H9 (cell line): ENCODE measurements at regions not wholly inside any gene's neighbourhood (a gene's known extent, or its start where the extent isn't known, plus 50 kb on each side); places are given as distances from the start of the nearest gene placed in this dataset.

ENCODE experiments used
- DNase-seq: peaks from one replicate; pipeline ENCODE4 v3.0.0-alpha.2; 2017
- H2AFZ ChIP-seq: one replicate; pipeline ENCODE4 v1.6.1; 2013; ENCODE audit warnings: mild to moderate bottlenecking, low read length, control low read depth, moderate library complexity
- H2AK5ac ChIP-seq: 2 replicates; pipeline ENCODE4 v1.6.1; 2013; ENCODE audit warnings: low read length, control low read depth, mixed read lengths; ENCODE audit not compliant: insufficient read length
- H2BK120ac ChIP-seq: one replicate; pipeline ENCODE4 v1.6.1; 2013; ENCODE audit warnings: low read depth, mild to moderate bottlenecking, low read length, control low read depth, inconsistent platforms; ENCODE audit not compliant: poor library complexity, severe bottlenecking
- H2BK12ac ChIP-seq: 2 replicates; pipeline ENCODE4 v1.6.1; 2013; ENCODE audit warnings: low read length, control low read depth, mixed read lengths, low read depth; ENCODE audit not compliant: insufficient read length
- H2BK15ac ChIP-seq: 2 replicates; pipeline ENCODE4 v1.6.1; 2013; ENCODE audit warnings: low read depth, low read length, control low read depth
- H2BK20ac ChIP-seq: one replicate; pipeline ENCODE4 v1.6.1; 2013; ENCODE audit warnings: low read depth, mild to moderate bottlenecking, low read length, control low read depth, inconsistent platforms; ENCODE audit not compliant: poor library complexity, severe bottlenecking
- H2BK5ac ChIP-seq: 2 replicates; pipeline ENCODE4 v1.6.1; 2013; ENCODE audit warnings: low read length, control low read depth, mixed read lengths; ENCODE audit not compliant: insufficient read length
- H3K14ac ChIP-seq: 2 replicates; pipeline ENCODE4 v1.6.1; 2013; ENCODE audit warnings: low read length, control low read depth; ENCODE audit not compliant: insufficient read depth
- H3K18ac ChIP-seq: 2 replicates; pipeline ENCODE4 v1.6.1; 2013; ENCODE audit warnings: low read depth, mild to moderate bottlenecking, mixed read lengths, low read length, control low read depth; ENCODE audit not compliant: insufficient read length
- H3K23ac ChIP-seq: 2 replicates; pipeline ENCODE4 v1.6.1; 2013; ENCODE audit warnings: low read length, control low read depth, mixed read lengths, low read depth; ENCODE audit not compliant: insufficient read length
- H3K23me2 ChIP-seq: 2 replicates; pipeline ENCODE4 v1.6.1; 2013; ENCODE audit warnings: low read depth, mild to moderate bottlenecking, mixed read lengths, low read length, control low read depth; ENCODE audit not compliant: insufficient read length, poor library complexity, severe bottlenecking
- H3K27ac ChIP-seq: 2 replicates; pipeline ENCODE4 v1.5.1; 2013; ENCODE audit warnings: low read length, control low read depth, mixed read lengths, low read depth; ENCODE audit not compliant: insufficient read length
- H3K27me3 ChIP-seq: 2 replicates; pipeline ENCODE4 v1.6.1; 2013; ENCODE audit warnings: low read length, control low read depth, inconsistent platforms; ENCODE audit not compliant: insufficient read depth
- H3K4ac ChIP-seq: 2 replicates; pipeline ENCODE4 v1.6.1; 2013; ENCODE audit warnings: low read depth, mild to moderate bottlenecking, control low read depth, inconsistent platforms, low read length, moderate library complexity
- H3K4me1 ChIP-seq: 2 replicates; pipeline ENCODE4 v1.6.1; 2013; ENCODE audit warnings: low read length, control low read depth, inconsistent platforms; ENCODE audit not compliant: insufficient read depth
- H3K4me2 ChIP-seq: 2 replicates; pipeline ENCODE4 v1.6.1; 2013; ENCODE audit warnings: low read length, control low read depth, mixed read lengths; ENCODE audit not compliant: insufficient read length, insufficient read depth
- H3K56ac ChIP-seq: 2 replicates; pipeline ENCODE4 v1.6.1; 2013; ENCODE audit warnings: low read depth, mild to moderate bottlenecking, mixed read lengths, low read length, control low read depth; ENCODE audit not compliant: insufficient read length
- H3K79me1 ChIP-seq: 2 replicates; pipeline ENCODE4 v1.6.1; 2013; ENCODE audit warnings: low read depth, mild to moderate bottlenecking, moderate library complexity, low read length, control low read depth, inconsistent platforms; ENCODE audit not compliant: insufficient read depth, poor library complexity, severe bottlenecking
- H3K79me2 ChIP-seq: 2 replicates; pipeline ENCODE4 v1.6.1; 2013; ENCODE audit warnings: low read length, control low read depth, inconsistent platforms; ENCODE audit not compliant: insufficient read depth
- H3K9ac ChIP-seq: 2 replicates; pipeline ENCODE4 v1.6.1; 2013; ENCODE audit warnings: low read length, control low read depth, mixed read lengths; ENCODE audit not compliant: insufficient read length; ENCODE audit errors: extremely low read depth
- H3K9me3 ChIP-seq: one replicate; pipeline ENCODE4 v1.6.1; 2013; ENCODE audit warnings: low read depth, low read length, inconsistent platforms; ENCODE audit not compliant: control insufficient read depth
- H3T11ph ChIP-seq: one replicate; pipeline ENCODE4 v1.6.1; 2013; ENCODE audit warnings: mild to moderate bottlenecking, low read length, control low read depth, inconsistent platforms
- H4K20me1 ChIP-seq: one replicate; pipeline ENCODE4 v1.6.1; 2013; ENCODE audit not compliant: control insufficient read depth, insufficient read length, insufficient read depth
- H4K5ac ChIP-seq: 2 replicates; pipeline ENCODE4 v1.6.1; 2013; ENCODE audit warnings: low read depth, mild to moderate bottlenecking, mixed read lengths, low read length, control low read depth; ENCODE audit not compliant: insufficient read length
- H4K8ac ChIP-seq: replicated peaks from 2 replicates; pipeline ENCODE4 v1.6.1; 2013; ENCODE audit warnings: low read length, control low read depth, mixed read lengths, low read depth; ENCODE audit not compliant: insufficient read length
- H4K91ac ChIP-seq: 2 replicates; pipeline ENCODE4 v1.6.1; 2013; ENCODE audit warnings: low read depth, mild to moderate bottlenecking, moderate library complexity, mixed read lengths, low read length, control low read depth; ENCODE audit not compliant: insufficient read length
- H3K27ac Mint-ChIP-seq, 3 experiments: 2 replicates in 2 of 3; 3 replicates in 1 of 3; pipeline ENCODE4 v1.8.0; 2020 to 2021; ENCODE audit warnings: mixed read lengths in 3 of 3, mild to moderate bottlenecking in 1 of 3, moderate library complexity in 1 of 3
- H3K27me3 Mint-ChIP-seq: 2 replicates; pipeline ENCODE4 v1.8.0; 2021; ENCODE audit warnings: low read depth, mild to moderate bottlenecking, moderate library complexity, mixed read lengths
- H3K36me3 Mint-ChIP-seq, 3 experiments: 2 replicates in 2 of 3; 3 replicates in 1 of 3; pipeline ENCODE4 v1.8.0; 2020 to 2021; ENCODE audit warnings: low read depth in 3 of 3, mixed read lengths in 3 of 3; ENCODE audit not compliant: insufficient read depth in 1 of 3
- H3K4me1 Mint-ChIP-seq, 2 experiments: 2 replicates each; pipeline ENCODE4 v1.8.0; 2020; ENCODE audit warnings: mixed read lengths in 2 of 2
- H3K4me3 Mint-ChIP-seq, 2 experiments: 2 replicates in 1 of 2; 3 replicates in 1 of 2; pipeline ENCODE4 v1.8.0; 2020 to 2021; ENCODE audit warnings: mild to moderate bottlenecking in 2 of 2, mixed read lengths in 2 of 2, moderate library complexity in 1 of 2
- H3K9me3 Mint-ChIP-seq, 2 experiments: 2 replicates in 1 of 2; 3 replicates in 1 of 2; pipeline ENCODE4 v1.8.0; 2020; ENCODE audit warnings: mild to moderate bottlenecking in 2 of 2, mixed read lengths in 2 of 2, moderate library complexity in 1 of 2
- TF ChIP-seq, protein P1 (sequence below): fragments of 200-600 bp; sonication (generic); conservative IDR thresholded peaks from 3 replicates; pipeline ENCODE4 v1.8.0; 2021; ENCODE audit warnings: antibody characterized with exemption, mild to moderate bottlenecking

GRCh38 chr4:123659262-123659661 lies 262.7 kb downstream of the SPRY1 start:
- H3K4me3 Mint-ChIP-seq, result no peak overlapping the region
- Histone ChIP-seq H2BK120ac (no peak overlapping the region), H2AK5ac (no peak overlapping the region), H4K8ac (no peak overlapping the region), H3T11ph (no peak overlapping the region), H3K56ac (no peak overlapping the region), H3K23ac (no peak overlapping the region), H4K20me1 (no peaks in the 10 kb centered on the region), H2BK5ac (no peak overlapping the region), H3K18ac (no peak overlapping the region), H4K5ac (no peak overlapping the region), H3K4me2 (no peak overlapping the region), H4K91ac (no peak overlapping the region), H2BK12ac (no peak overlapping the region), H3K9me3 (peaks cover 7% of the 10 kb centered on the region), H2BK15ac (no peak overlapping the region), H2AFZ (no peak overlapping the region), H3K4ac (no peak overlapping the region), H3K27me3 (no peaks in the 10 kb centered on the region), H3K23me2 (no peaks in the 10 kb centered on the region), H3K14ac (no peak overlapping the region), H3K79me1 (no peaks in the 10 kb centered on the region), H2BK20ac (no peak overlapping the region), H3K4me1 (no peaks in the 10 kb centered on the region), H3K79me2 (no peaks in the 10 kb centered on the region), H3K9ac (no peak overlapping the region), H3K27ac (no peak overlapping the region)
- no peak for DNase-seq
- TF ChIP-seq, protein P1, sequence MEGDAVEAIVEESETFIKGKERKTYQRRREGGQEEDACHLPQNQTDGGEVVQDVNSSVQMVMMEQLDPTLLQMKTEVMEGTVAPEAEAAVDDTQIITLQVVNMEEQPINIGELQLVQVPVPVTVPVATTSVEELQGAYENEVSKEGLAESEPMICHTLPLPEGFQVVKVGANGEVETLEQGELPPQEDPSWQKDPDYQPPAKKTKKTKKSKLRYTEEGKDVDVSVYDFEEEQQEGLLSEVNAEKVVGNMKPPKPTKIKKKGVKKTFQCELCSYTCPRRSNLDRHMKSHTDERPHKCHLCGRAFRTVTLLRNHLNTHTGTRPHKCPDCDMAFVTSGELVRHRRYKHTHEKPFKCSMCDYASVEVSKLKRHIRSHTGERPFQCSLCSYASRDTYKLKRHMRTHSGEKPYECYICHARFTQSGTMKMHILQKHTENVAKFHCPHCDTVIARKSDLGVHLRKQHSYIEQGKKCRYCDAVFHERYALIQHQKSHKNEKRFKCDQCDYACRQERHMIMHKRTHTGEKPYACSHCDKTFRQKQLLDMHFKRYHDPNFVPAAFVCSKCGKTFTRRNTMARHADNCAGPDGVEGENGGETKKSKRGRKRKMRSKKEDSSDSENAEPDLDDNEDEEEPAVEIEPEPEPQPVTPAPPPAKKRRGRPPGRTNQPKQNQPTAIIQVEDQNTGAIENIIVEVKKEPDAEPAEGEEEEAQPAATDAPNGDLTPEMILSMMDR, result no peak
- H3K27ac Mint-ChIP-seq, result no peak overlapping the region
- H3K4me1 Mint-ChIP-seq, result peaks cover 0 to 6% of the 10 kb centered on the region in 2 experiments; a peak in 2 of 4 replicates
- H3K36me3 Mint-ChIP-seq, result peaks cover 20 to 31% (median 23%) of the 10 kb centered on the region in 3 experiments
- no peaks in the 10 kb centered on the region for H3K27me3 Mint-ChIP-seq
- H3K9me3 Mint-ChIP-seq, result peaks cover 26 to 33% of the 10 kb centered on the region in 2 experiments
